NCI-H524 treated with DMSO at 0.1 percent for 48 hours (cell line): ENCODE measurements at regions not wholly inside any gene's neighbourhood (a gene's known extent, or its start where the extent isn't known, plus 50 kb on each side); places are given as distances from the start of the nearest gene placed in this dataset.

Experiments
- DNase-seq: peaks from one replicate; lab custom pipeline; 2025; lab: John Stamatoyannopoulos, UW

DNA sequence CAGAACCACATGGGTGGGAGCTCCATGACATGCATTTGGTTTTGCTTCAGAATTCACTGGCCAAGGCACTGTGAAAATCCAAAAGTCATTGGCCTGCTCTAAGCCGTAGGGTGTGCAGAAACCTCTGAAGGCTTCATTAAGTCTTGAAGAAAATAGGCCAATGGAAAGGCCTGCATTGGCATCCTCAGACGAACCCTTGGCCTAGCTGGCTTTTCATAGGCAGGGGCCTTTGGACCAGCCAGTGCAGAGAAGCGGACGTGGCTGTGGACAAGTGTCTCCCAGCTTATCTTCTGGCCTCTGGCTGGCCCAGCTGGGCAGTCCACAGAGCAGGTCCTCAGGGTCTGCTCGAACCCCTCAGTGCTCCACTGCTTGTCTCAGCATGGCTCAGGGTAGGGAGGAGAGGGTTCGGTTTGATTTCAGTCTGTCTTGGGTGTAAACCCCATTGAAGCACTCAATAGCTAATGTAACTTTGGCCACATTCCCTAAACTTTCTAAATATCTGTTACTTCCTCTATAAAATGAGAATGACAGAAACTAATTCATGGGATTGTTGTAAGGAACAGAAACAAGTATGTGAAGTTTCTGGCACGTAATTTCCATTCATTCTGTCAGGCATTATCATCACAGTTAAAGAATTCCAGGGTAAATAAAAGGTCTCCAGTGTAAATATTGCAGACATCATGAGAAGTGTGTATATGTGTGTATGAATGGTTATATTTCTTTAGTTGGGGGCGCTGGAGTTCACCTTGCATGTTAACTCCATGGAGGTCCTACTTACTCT lies 125.5 kb downstream of the TFCP2L1 start:
- no peak for DNase-seq

DNA sequence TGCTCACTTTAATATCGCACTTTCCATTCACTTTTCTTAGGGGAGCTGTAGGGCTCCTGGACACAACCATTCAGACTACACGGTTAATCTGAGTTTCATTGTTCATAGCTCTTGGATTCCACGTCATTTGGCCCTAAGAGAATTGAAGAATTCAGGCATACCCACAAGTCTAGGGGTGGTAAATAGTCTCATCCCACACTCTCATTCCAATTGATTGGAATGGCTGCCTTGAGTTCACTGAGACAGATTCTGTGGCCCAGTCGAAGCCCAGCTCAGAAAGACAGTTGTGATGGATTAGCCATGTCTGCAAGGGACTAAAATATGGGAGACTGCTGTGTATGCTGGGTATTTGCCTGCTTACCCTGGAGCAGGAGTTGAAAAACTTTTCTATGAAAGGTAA lies 124.6 kb downstream of the TFCP2L1 start:
- no peak for DNase-seq

DNA sequence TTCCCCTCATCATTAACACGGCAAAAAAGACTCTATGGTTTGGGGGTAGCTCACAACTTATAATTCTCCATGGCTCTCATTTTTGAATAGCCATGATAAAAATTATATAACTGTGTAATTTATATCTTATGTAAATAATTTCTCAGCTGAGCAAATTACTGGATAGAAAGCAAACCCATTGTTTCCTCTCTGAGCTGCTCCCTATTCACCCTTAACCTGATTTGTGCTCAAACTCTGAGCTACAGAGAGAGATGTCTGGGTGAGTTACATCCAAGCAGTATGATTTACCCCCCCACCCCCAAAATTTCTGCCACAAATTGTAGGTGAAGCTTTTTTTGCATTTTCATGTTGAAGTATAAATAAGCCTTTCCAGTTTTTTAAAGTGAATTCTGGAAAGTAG lies 123.7 kb downstream of the TFCP2L1 start:
- DNase-seq: no peak

DNA sequence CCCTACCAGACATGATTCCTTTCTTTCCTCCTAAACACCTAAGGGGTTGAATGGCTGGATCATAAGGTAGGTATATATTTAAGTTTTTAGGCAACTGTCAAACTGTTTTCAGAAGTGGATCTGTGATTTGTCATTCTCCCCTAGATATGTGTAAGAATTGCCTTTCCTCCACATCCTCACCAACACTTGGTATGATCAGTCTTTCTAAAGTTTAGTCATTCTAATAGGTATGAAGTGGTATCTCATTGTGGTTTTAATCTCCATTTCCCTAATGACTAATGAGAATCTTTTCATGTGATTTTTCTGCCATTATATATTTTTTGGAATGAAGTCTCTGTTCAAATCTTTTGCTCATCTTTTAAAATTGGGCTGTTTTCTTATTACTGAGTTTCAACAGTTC lies 122.1 kb downstream of the TFCP2L1 start:
- DNase-seq: no peak

DNA sequence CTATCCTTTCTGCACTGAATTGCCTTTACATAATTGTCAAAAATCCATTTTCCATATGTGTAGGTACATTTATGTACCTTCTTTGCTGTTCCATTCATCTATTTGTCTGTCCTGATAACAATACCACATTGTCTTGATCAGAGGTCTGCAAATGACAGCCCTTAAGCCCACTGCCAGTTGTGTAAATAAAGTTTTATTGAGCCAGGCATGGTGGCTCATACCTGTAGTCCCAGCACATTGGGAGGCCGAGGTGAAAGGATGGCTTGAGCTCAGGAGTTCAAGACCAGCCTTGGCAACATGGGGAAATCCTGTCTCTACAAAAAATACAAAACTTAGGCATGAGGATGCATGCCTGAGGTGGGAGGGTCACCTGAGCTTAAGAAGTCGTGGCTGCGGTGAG lies 121.0 kb downstream of the TFCP2L1 start:
- no peak for DNase-seq

DNA sequence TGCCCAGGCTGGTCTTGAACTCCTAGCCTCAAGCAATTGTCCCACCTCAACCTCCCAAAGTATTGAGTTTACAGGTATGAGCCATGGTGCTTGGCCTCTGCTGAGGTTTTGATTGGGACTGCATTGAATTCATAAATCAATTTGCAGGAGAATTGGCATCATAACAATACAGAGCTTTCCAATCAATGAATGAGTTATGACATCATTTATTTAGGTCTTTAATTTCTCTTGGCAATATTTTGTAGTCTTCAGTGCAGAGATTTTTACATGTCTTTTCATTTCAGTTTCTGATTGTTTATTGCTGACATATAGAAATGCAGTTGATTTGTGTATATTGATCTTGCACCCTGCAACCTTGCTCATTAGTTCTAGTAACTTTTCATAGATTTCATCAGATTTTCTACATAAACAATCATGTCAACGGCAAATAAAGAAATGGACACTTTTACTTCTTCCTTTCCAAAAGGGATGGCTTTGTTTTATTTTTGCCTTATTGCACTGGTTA lies 119.9 kb downstream of the TFCP2L1 start:
- no peak for DNase-seq
